Esophagus squamous epithelium (tissue), 4 donors: ENCODE measurements at regions not wholly inside any gene's neighbourhood (a gene's known extent, or its start where the extent isn't known, plus 50 kb on each side); places are given as distances from the start of the nearest gene placed in this dataset.

Source experiments
- POLR2A ChIP-seq, 4 donors: fragments of 450-650 bp; IDR thresholded peaks; one replicate each; pipeline ENCODE4 v1.6.1; 2017; ENCODE audit warnings: antibody characterized with exemption in 4 of 4, mild to moderate bottlenecking in 4 of 4, moderate library complexity in 3 of 4
- TF ChIP-seq, protein P1 (sequence below), 6 experiments: fragments of 450-650 bp in 4 of 6; fragments of 200-600 bp in 2 of 6; sonication (generic) in 2 of 6; IDR thresholded peaks; one replicate each; pipeline ENCODE4 v1.5.1; 2016 to 2019; ENCODE audit warnings: antibody characterized with exemption in 6 of 6, mild to moderate bottlenecking in 4 of 6, moderate library complexity in 4 of 6

DNA sequence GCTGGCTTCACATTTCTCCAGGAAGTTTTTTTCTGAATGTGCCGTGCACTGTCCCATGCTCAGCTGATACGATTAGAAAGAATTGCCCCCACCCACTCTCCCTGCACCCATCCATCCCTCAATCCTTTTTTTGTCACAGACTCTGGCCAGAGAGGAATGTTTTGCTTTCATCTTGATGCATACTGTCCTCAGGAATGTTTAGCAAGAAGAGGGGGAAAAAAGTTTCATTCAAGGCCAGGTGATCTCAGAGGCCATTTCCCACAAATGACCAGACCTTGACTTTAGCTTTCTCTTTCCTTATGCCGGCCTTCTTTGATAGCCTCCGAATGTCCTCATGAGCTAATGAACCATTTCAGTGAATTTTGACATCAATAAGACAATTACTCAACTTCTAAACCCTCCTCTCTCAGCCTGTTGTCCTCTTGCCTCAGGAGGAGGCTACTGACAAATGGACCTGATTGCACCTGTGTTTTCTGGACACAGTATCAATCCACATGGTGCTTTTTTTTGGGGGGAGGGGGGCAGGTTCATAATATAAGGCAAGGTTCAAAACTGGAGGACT lies 105.0 kb upstream of the KLF6 start:
- no peak for TF ChIP-seq POLR2A (IDR thresholded peaks at IDR 0.05)
- TF ChIP-seq, protein P1, sequence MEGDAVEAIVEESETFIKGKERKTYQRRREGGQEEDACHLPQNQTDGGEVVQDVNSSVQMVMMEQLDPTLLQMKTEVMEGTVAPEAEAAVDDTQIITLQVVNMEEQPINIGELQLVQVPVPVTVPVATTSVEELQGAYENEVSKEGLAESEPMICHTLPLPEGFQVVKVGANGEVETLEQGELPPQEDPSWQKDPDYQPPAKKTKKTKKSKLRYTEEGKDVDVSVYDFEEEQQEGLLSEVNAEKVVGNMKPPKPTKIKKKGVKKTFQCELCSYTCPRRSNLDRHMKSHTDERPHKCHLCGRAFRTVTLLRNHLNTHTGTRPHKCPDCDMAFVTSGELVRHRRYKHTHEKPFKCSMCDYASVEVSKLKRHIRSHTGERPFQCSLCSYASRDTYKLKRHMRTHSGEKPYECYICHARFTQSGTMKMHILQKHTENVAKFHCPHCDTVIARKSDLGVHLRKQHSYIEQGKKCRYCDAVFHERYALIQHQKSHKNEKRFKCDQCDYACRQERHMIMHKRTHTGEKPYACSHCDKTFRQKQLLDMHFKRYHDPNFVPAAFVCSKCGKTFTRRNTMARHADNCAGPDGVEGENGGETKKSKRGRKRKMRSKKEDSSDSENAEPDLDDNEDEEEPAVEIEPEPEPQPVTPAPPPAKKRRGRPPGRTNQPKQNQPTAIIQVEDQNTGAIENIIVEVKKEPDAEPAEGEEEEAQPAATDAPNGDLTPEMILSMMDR (IDR thresholded peaks at IDR 0.05): no peak
